Large intestine (tissue), 3 donors: ENCODE measurements at regions not wholly inside any gene's neighbourhood (a gene's known extent, or its start where the extent isn't known, plus 50 kb on each side); places are given as distances from the start of the nearest gene placed in this dataset.

Source experiments
- DNase-seq, 2 donors: peaks; one replicate each; pipeline versions ENCODE4 v3.0.0 to v3.0.0-alpha.2; 2013
- H3K27ac ChIP-seq: one replicate; pipeline ENCODE4 v1.5.1; 2013; ENCODE audit warnings: low read length
- H3K27me3 ChIP-seq: 2 replicates; pipeline ENCODE4 v1.6.1; 2013; ENCODE audit warnings: low read length; ENCODE audit not compliant: control insufficient read depth, insufficient read depth
- H3K36me3 ChIP-seq: 2 replicates; pipeline ENCODE4 v1.6.1; 2013; ENCODE audit warnings: low read length; ENCODE audit not compliant: control insufficient read depth, insufficient read depth
- H3K4me1 ChIP-seq: one replicate; pipeline ENCODE4 v1.6.1; 2013; ENCODE audit warnings: low read length; ENCODE audit not compliant: control insufficient read depth, insufficient read depth
- H3K4me3 ChIP-seq: one replicate; pipeline ENCODE4 v1.5.1; 2013; ENCODE audit warnings: low read length
- H3K9me3 ChIP-seq: one replicate; pipeline ENCODE4 v1.6.1; 2013; ENCODE audit warnings: mild to moderate bottlenecking, low read depth, low read length, moderate library complexity; ENCODE audit not compliant: control insufficient read depth
- WGBS: methylation state at CpG from one replicate; pipeline ENCODE4 v1.1.5; 2013; ENCODE audit warnings: low lambda C conversion rate; ENCODE audit not compliant: insufficient coverage; 5-methylcytosine and 5-hydroxymethylcytosine counted together

DNA sequence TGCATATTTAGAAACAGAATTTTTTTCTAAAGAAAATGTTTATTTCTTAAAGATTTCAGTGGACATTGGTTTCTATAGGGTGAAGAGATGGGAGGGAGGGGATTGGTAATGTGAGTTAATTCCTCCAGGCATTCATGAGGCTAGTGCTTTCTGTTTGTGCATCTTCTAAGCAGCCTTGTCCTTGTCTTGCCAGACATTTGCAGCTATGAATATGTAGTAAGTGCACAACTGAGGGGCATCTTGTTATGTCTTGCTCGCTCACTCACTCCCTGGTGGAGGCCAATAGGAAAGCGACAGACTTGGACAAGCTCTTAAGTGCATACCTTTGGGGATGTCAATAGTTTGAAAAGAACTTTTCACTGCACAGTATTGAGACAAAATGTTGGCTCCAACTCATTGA lies 92.5 kb upstream of the ATP10A start:
- WGBS, result no CpG with 5 or more reads among the region's 2 CpGs
- H3K4me1 ChIP-seq, result no peaks in the 10 kb centered on the region
- no peak for DNase-seq
- H3K36me3 ChIP-seq, result no peaks in the 10 kb centered on the region
- no peaks in the 10 kb centered on the region for H3K27me3 ChIP-seq
- H3K27ac ChIP-seq, result no peak overlapping the region
- no peak overlapping the region for H3K4me3 ChIP-seq
- peaks cover 7% of the 10 kb centered on the region for H3K9me3 ChIP-seq

DNA sequence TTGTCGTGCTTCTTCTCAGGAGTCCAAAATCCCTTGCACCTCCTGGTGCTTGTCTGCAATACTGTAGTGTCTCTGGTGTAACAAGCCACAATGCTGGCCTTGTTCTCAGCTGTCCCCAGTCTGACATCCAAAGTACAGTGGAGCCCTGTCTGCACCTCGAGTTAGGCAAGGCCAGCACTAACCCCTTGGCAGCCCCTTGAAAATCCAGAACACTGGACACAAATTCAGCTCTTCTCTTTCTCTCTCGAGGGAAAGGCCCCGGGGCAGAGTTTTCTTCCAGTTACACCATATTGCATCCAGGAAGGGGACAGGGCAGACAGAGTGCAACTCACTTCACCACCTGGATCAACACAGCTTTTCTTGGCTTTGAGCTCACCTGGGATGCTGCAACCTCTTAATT lies 91.3 kb upstream of the ATP10A start:
- no peaks in the 10 kb centered on the region for H3K4me1 ChIP-seq
- no peak overlapping the region for H3K27ac ChIP-seq
- no peak overlapping the region for H3K4me3 ChIP-seq
- no peak for DNase-seq
- no CpG with 5 or more reads among the region's 4 CpGs for WGBS
- no peaks in the 10 kb centered on the region for H3K36me3 ChIP-seq
- H3K9me3 ChIP-seq, result peaks cover 7% of the 10 kb centered on the region
- H3K27me3 ChIP-seq, result no peaks in the 10 kb centered on the region

DNA sequence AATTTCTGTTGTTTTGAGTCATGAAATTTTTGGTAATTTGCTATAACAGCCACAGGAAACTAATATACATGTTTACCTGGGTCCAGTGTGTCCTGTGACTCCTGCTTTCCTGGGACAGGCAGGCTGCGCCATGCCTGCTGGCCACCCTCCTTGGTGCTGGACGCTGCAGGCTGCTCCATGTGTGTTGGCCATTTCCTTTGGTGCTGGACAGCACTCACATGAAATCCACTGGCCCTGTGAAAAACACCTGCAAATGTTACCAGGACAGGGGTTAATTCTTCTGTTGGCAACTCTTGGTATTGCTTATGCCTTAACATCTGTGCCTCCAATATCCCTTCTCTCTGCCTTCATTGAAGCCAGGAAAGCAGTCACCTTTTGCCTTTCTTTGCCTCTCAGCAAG lies 86.9 kb upstream of the ATP10A start:
- H3K27me3 ChIP-seq, result no peaks in the 10 kb centered on the region
- H3K4me3 ChIP-seq, result no peak overlapping the region
- H3K9me3 ChIP-seq, result no peaks in the 10 kb centered on the region
- no CpG with 5 or more reads among the region's 2 CpGs for WGBS
- no peaks in the 10 kb centered on the region for H3K4me1 ChIP-seq
- no peaks in the 10 kb centered on the region for H3K36me3 ChIP-seq
- H3K27ac ChIP-seq, result no peak overlapping the region
- no peak for DNase-seq

DNA sequence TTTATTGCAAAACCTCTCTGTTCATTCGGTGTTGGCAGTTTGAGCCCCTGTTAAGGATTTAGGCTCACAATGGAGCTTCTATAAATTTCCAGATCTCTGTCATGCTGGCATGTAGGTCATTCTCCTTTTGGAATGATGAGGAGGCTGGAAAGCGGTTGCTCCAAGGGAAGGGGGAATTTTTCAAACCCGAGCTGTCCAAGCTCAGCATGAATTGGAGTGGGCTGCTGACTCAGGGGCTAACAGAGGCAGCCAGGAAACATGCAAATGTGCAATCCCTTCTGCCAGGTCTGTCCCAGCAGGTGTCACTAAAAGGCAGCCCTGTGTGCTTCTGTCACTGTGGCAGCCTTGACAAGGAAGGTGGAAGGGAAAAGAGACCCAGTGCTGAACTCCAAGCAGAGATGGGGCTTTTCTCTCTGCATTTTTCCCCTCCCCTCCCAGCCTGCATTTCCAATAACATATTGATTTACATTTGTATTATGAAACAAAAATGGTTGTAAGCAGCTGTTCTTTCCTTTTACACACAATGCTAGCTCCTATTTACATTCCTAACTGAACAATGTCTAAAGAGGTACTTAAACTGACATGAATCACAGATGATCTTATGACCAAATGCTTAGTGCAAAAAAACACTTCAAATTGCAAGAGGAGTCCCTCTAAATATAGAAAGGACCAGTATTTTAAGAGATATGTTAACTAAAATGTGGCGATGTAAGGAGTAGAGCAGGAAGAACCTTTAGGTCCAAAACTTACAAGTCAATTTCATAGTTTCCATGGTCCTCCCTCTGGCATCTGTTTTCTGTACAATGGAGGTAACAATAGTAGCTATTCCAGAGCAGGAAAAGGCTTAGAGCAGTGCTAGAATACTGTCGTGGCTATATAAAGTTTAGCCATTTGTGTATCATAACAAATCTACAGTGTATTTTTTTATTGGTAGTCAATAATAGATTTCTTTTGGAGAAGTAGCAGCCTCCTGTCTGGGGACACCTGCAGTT lies 84.5 kb upstream of the ATP10A start:
- Histone ChIP-seq H3K27ac (no peak overlapping the region), H3K4me1 (no peaks in the 10 kb centered on the region), H3K36me3 (no peaks in the 10 kb centered on the region), H3K9me3 (peaks cover 5% of the 10 kb centered on the region), H3K27me3 (no peaks in the 10 kb centered on the region), H3K4me3 (no peak overlapping the region)
- no peak for DNase-seq
- 33% methylated on average over 3 of the region's 5 CpGs for WGBS

DNA sequence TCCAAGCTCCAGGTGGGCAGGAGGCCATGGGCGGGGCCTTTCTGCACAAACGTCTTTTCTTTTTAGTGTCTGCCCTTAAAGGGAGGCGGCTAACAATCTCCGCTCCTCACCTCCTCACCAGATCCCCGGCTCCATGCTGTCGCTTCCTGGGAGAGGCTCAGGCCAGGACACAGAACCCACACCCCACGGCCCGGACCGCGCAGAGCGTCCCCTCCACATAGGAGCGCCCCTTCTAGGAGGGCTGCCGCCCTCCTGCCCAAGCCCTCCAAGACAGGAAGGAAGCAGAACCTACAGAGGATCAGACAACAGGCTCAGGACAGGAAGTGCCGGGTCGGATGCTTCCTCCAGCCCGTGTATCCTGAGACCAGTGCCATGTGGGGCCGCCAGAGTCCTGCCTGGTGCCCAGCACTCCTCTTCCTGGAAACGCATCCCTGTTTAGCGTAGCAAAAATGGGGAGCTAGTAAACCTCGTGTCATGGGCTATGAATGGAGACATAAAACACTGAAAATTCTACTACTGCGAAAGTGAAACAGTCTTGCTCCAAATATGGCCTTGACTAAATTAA lies 83.2 kb upstream of the ATP10A start:
- WGBS, result 60% methylated on average over 1 of the region's 21 CpGs

DNA sequence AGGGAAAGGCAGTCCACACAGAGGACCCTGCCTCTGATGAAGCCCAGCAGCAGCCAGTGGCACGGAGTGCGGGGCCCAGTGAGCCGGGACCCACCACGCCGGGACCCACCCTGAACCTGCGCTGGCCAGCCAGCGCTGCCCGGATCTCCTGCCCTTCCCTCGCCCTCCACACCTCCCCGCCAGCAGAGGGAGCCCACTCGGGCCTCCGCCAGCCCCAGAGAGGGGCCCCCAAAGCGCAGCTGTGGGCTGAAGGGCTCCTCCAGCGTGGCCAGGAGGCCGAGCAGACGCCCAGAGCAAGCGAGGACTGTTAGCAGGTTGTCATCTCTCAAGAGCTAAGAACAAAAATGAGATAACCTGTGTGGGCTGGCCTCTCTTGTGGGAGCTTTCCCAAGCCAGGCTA lies 81.3 kb upstream of the ATP10A start:
- H3K36me3 ChIP-seq, result no peaks in the 10 kb centered on the region
- H3K27me3 ChIP-seq, result no peaks in the 10 kb centered on the region
- H3K4me3 ChIP-seq, result no peak overlapping the region
- no peak for DNase-seq
- no peaks in the 10 kb centered on the region for H3K4me1 ChIP-seq
- no peak overlapping the region for H3K27ac ChIP-seq
- H3K9me3 ChIP-seq, result peaks cover 5% of the 10 kb centered on the region
- no CpG with 5 or more reads among the region's 17 CpGs for WGBS

More for the DNA sequence above, 83.2 kb upstream of the ATP10A start:
- H3K4me1 ChIP-seq, result no peaks in the 10 kb centered on the region
- H3K27me3 ChIP-seq, result no peaks in the 10 kb centered on the region
- no peaks in the 10 kb centered on the region for H3K36me3 ChIP-seq
- peaks cover 5% of the 10 kb centered on the region for H3K9me3 ChIP-seq
- no peak overlapping the region for H3K4me3 ChIP-seq
- no peak overlapping the region for H3K27ac ChIP-seq
- no peak for DNase-seq

DNA sequence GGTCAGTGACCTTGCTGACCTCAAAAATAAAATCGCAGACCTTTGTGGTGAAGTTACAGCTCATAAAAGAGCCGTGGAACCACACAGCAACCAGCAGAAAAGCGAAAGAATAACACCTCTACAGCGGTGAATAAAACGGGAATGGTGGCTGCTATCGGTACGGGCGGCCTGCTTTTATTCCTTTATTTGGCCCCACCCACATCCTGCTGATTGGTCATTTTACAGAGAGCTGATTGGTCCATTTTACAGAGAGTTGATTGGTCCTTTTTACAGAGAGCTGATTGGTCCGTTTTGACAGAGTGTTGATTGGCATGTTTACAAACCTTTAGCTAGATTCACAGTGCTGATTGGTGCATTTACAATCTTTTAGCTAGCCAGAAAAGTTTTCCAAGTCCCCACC lies 80.7 kb upstream of the ATP10A start:
- H3K27me3 ChIP-seq, result no peaks in the 10 kb centered on the region
- H3K36me3 ChIP-seq, result no peaks in the 10 kb centered on the region
- WGBS, result 85% methylated on average over 4 of the region's 9 CpGs
- peaks cover 5% of the 10 kb centered on the region for H3K9me3 ChIP-seq
- no peak overlapping the region for H3K4me3 ChIP-seq
- no peaks in the 10 kb centered on the region for H3K4me1 ChIP-seq
- no peak overlapping the region for H3K27ac ChIP-seq
- no peak for DNase-seq

DNA sequence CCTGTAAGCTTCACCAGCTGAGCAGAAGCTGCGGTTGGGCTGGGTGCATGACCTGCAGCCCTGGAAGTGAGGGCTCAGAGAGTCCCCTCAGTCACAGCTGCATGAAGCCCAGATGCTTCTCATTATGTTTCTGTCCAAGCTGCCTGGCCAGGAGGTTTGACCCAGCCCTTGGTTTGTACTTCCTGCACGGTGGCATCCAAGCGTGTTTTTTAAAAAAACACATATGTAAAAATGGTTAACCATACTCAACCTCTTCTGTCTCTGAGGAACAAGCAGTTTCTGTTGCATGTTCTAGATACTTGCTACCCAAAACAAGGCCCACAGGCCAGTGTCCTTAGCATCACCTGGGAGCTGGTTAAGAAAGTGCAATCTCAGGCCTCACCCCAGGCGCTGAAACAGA lies 76.0 kb upstream of the ATP10A start:
- H3K4me1 ChIP-seq, result no peaks in the 10 kb centered on the region
- no peak overlapping the region for H3K4me3 ChIP-seq
- DNase-seq, result no peak
- WGBS, result no CpG with 5 or more reads among the region's 4 CpGs
- no peaks in the 10 kb centered on the region for H3K27me3 ChIP-seq
- H3K27ac ChIP-seq, result no peak overlapping the region
- H3K9me3 ChIP-seq, result no peaks in the 10 kb centered on the region
- H3K36me3 ChIP-seq, result no peaks in the 10 kb centered on the region

DNA sequence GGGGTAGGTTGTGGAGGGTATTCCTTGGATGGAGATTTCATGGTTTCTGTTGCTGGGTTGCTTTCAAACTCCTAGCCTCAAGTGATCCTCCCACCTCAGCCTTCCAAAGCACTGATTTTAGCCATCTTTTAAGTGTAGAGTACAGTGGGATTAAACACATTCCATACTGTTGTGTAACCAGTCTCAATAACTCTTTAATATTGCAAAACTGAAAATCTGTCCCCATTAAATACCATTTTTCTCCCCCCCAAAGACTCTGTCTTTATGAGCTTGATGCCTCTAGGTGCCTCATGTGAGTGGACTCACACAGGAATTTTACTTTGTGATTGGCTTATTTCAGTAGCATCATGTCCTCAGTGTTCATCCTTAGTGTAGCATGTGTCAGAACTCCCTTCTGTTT lies 74.7 kb upstream of the ATP10A start:
- DNase-seq, result no peak

DNA sequence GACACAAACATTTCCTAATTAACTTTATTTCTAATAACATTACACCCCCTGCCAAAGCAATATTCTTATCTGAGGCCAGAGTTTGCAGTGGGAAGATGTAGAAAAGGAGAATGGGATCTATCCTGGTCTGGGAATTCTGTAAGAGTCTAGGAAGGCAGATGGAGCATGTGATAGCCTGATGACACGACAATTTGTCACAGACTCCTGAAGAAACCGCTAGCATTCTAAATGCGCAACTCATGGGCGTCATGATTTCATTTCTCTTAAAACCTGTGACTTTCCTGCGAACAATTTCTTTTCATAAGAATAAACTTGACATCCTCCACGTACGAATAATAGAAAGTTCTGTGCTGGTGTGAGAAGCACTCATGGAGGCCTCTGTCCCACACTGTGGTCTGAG lies 72.9 kb upstream of the ATP10A start:
- DNase-seq, result no peak
- WGBS, result 75% methylated on average over 4 of the region's 7 CpGs

More for the DNA sequence above, 74.7 kb upstream of the ATP10A start:
- no peaks in the 10 kb centered on the region for H3K4me1 ChIP-seq
- H3K27me3 ChIP-seq, result no peaks in the 10 kb centered on the region
- no peak overlapping the region for H3K4me3 ChIP-seq
- H3K36me3 ChIP-seq, result no peaks in the 10 kb centered on the region
- no peaks in the 10 kb centered on the region for H3K9me3 ChIP-seq
- H3K27ac ChIP-seq, result no peak overlapping the region

More for the DNA sequence above, 72.9 kb upstream of the ATP10A start:
- H3K4me1 ChIP-seq, result no peaks in the 10 kb centered on the region
- no peaks in the 10 kb centered on the region for H3K9me3 ChIP-seq
- no peak overlapping the region for H3K27ac ChIP-seq
- no peaks in the 10 kb centered on the region for H3K27me3 ChIP-seq
- no peaks in the 10 kb centered on the region for H3K36me3 ChIP-seq
- H3K4me3 ChIP-seq, result no peak overlapping the region
